GM12878 (cell line): ENCODE measurements at regions not wholly inside any gene's neighbourhood (a gene's known extent, or its start where the extent isn't known, plus 50 kb on each side); places are given as distances from the start of the nearest gene placed in this dataset.

Experiments
- ATAC-seq: fragments of 200-7000 bp; cut with Tn5 transposase; 3 replicates; pipeline ENCODE4 v1.9.1; 2020; ENCODE audit warnings: mild to moderate bottlenecking, moderate library complexity
- BruUV-seq: library from RNA; stranded (reverse); fragments of 400-500 nt; replicated peaks from 2 replicates; lab custom pipeline; 2021; lab: Mats Ljungman, UMichigan
- CTCF ChIA-PET: fragments of 300-600 bp; sonication (Branson Sonifier 250); formaldehyde crosslinking; extraction: SDS; loops from one replicate; lab custom pipeline; 2021; ENCODE audit warnings: inconsistent platforms; lab: Yijun Ruan, JAX
- POLR2A ChIA-PET: fragments of 350-600 bp; formaldehyde crosslinking; extraction: SDS; loops from one replicate; lab custom pipeline; 2021; ENCODE audit warnings: inconsistent platforms; lab: Charles Lee
- RAD21 ChIA-PET: fragments of 300-600 bp; sonication (Branson Sonifier 250); formaldehyde crosslinking; loops from one replicate; lab custom pipeline; 2023; ENCODE audit warnings: antibody characterized with exemption; ENCODE audit not compliant: unreplicated experiment; lab: Charles Lee
- SMC1A ChIA-PET: fragments of 300-600 bp; sonication (Branson Sonifier 250); formaldehyde crosslinking; loops from one replicate; lab custom pipeline; 2023; ENCODE audit not compliant: unreplicated experiment, uncharacterized antibody; lab: Charles Lee
- DNase-seq: peaks from one replicate; pipeline ENCODE4 v3.0.0-alpha.2; 2011; ENCODE audit warnings: low read depth, low spot score
- FAIRE-seq: peaks from 3 replicates; lab custom pipeline; 2011; peaks lifted over from hg19 to GRCh38; lab: Jason Lieb, UNC
- H2AFZ ChIP-seq: 2 replicates; pipeline ENCODE4 v1.6.0; 2011; ENCODE audit warnings: low read depth, low read length, control low read depth; ENCODE audit not compliant: control insufficient read depth
- H3K27ac ChIP-seq: 2 replicates; pipeline ENCODE4 v1.5.1; 2011; ENCODE audit warnings: control low read depth; ENCODE audit not compliant: control insufficient read depth, insufficient read depth
- H3K27me3 ChIP-seq, 2 experiments: replicated peaks in 1 of 2; 2 replicates each; pipeline versions ENCODE4 v1.6.0 to v1.6.1; 2011; ENCODE audit warnings: low read length in 1 of 2; ENCODE audit not compliant: control insufficient read depth in 2 of 2, insufficient read depth in 2 of 2
- H3K36me3 ChIP-seq, 2 experiments: 2 replicates each; pipeline ENCODE4 v1.5.1; 2011; ENCODE audit warnings: low read length in 1 of 2; ENCODE audit not compliant: control insufficient read depth in 2 of 2, insufficient read depth in 2 of 2
- H3K4me1 ChIP-seq: 2 replicates; pipeline ENCODE4 v1.6.1; 2011; ENCODE audit warnings: mild to moderate bottlenecking, low read length, moderate library complexity, mixed read lengths; ENCODE audit not compliant: control insufficient read depth, insufficient read depth
- H3K4me2 ChIP-seq: 2 replicates; pipeline ENCODE4 v1.6.0; 2011; ENCODE audit warnings: control low read depth; ENCODE audit not compliant: control insufficient read depth, insufficient read depth
- H3K4me3 ChIP-seq: fragments of 200-600 bp; sonication (generic); 2 replicates; pipeline ENCODE4 v1.5.1; 2016
- H3K79me2 ChIP-seq: 2 replicates; pipeline ENCODE4 v1.6.0; 2011; ENCODE audit warnings: low read length; ENCODE audit not compliant: control insufficient read depth, insufficient read depth
- H3K9ac ChIP-seq: 2 replicates; pipeline ENCODE4 v1.8.0; 2011; ENCODE audit warnings: low read length, control low read depth, mixed read lengths; ENCODE audit not compliant: control insufficient read depth, insufficient read depth
- H3K9me3 ChIP-seq: replicated peaks from 3 replicates; pipeline ENCODE4 v1.5.1; 2011; ENCODE audit warnings: mild to moderate bottlenecking, low read length; ENCODE audit not compliant: control insufficient read depth, insufficient read depth
- H4K20me1 ChIP-seq: 2 replicates; pipeline ENCODE4 v1.6.0; 2011; ENCODE audit not compliant: control insufficient read depth, insufficient read depth
- ATF3 ChIP-seq: IDR thresholded peaks from 2 replicates; pipeline ENCODE4 v1.6.1; 2011; ENCODE audit warnings: low read depth, mild to moderate bottlenecking, low read length, moderate library complexity, borderline replicate concordance; ENCODE audit errors: extremely low read depth
- BRCA1 ChIP-seq: IDR thresholded peaks from 2 replicates; pipeline ENCODE4 v1.6.1; 2011; ENCODE audit warnings: low read depth, low read length, improper control_type of control experiment
- E2F4 ChIP-seq: IDR thresholded peaks from 2 replicates; pipeline ENCODE4 v1.6.1; 2012; ENCODE audit warnings: low read depth, low read length, improper control_type of control experiment
- YBX1 ChIP-seq: fragments of 450-650 bp; IDR thresholded peaks from 2 replicates; pipeline ENCODE4 v1.6.1; 2016; ENCODE audit warnings: antibody characterized with exemption
- ZNF24 ChIP-seq: fragments of 450-650 bp; IDR thresholded peaks from 2 replicates; pipeline ENCODE4 v1.6.1; 2017; ENCODE audit warnings: antibody characterized with exemption, mild to moderate bottlenecking
- ZNF592 ChIP-seq: fragments of 450-650 bp; IDR thresholded peaks from 2 replicates; pipeline ENCODE4 v1.6.1; 2017; ENCODE audit warnings: mild to moderate bottlenecking, moderate library complexity
- in situ Hi-C: fragments of 300-500 bp; cut with MboI; formaldehyde crosslinking; loops from 9 replicates; pipeline ENCODE4 v1.14.3; 2018; ENCODE audit warnings: mixed read lengths
- intact Hi-C: fragments of 100-400 bp; cut with micrococcal nuclease; formaldehyde crosslinking; loops from one replicate; pipeline ENCODE4 v1.14.2; 2022; ENCODE audit not compliant: unreplicated experiment

- no peak overlapping the region for H2AFZ ChIP-seq
- H3K9me3 ChIP-seq = no peaks in the 10 kb centered on the region
- TF ChIP-seq ATF3 = no peak
- TF ChIP-seq ZNF24 = no peak
- no peak for TF ChIP-seq YBX1
- no peak for TF ChIP-seq E2F4
- TF ChIP-seq BRCA1 = no peak
- no peak for TF ChIP-seq ZNF592
- TF ChIP-seq, all 136 proteins: peak for 0
- Histone ChIP-seq H3K4me1 (no peaks in the 10 kb centered on the region), H3K4me3 (no peak overlapping the region), H3K27ac (no peak overlapping the region), H4K20me1 (no peaks in the 10 kb centered on the region), H3K9ac (no peak overlapping the region), H3K79me2 (no peaks in the 10 kb centered on the region), H3K4me2 (no peak overlapping the region), H3K27me3 (no peaks in the 10 kb centered on the region), H3K36me3 (no peaks in the 10 kb centered on the region)
- no TSS peak for BruUV-seq
- in situ Hi-C loops (no loop called here), intact Hi-C loops (no loop called here)
- FAIRE-seq = no peak
- SMC1A ChIA-PET = interaction anchor here (0.5 kb wide), 1 partner anchor 34 kb away, joined by 3 read pairs; no protein-coding TSS in a partner anchor
- no peak for ATAC-seq
- RAD21 ChIA-PET = no interaction called here
- POLR2A ChIA-PET = no interaction called here
- CTCF ChIA-PET = no interaction called here
- DNase-seq = no peak
Observed at GRCh38 chr6:140107216-140107615, 732.8 kb upstream of the CITED2 start.
